PC-9 (cell line): ENCODE measurements at regions not wholly inside any gene's neighbourhood (a gene's known extent, or its start where the extent isn't known, plus 50 kb on each side); places are given as distances from the start of the nearest gene placed in this dataset.

Source experiments
- BruUV-seq: library from RNA; stranded (reverse); fragments of 400-500 nt; replicated peaks from 2 replicates; lab custom pipeline; 2021; lab: Mats Ljungman, UMichigan
- CTCF ChIA-PET: fragments of 300-600 bp; sonication (Branson Sonifier 250); formaldehyde crosslinking; loops from one replicate; lab custom pipeline; 2022; ENCODE audit warnings: antibody characterized with exemption; lab: Charles Lee
- POLR2A ChIA-PET: fragments of 300-600 bp; sonication (Branson Sonifier 250); formaldehyde crosslinking; loops from one replicate; lab custom pipeline; 2022; ENCODE audit warnings: antibody characterized with exemption; ENCODE audit not compliant: unreplicated experiment; lab: Charles Lee
- DNase-seq, 2 experiments: peaks; one replicate each; pipeline versions ENCODE4 v3.0.0 to v3.0.0-alpha.2; 2015 to 2022; ENCODE audit warnings: mixed read lengths in 1 of 2
- H2AFZ ChIP-seq: fragments of 200-600 bp; sonication (generic); 2 replicates; pipeline ENCODE4 v1.8.1; 2017; ENCODE audit warnings: antibody characterized with exemption
- H3F3A ChIP-seq: fragments of 200-600 bp; sonication (generic); 2 replicates; pipeline ENCODE4 v1.8.1; 2017; ENCODE audit warnings: antibody characterized with exemption, mild to moderate bottlenecking, low read depth; ENCODE audit not compliant: insufficient read depth
- H3K27ac ChIP-seq: fragments of 200-600 bp; sonication (generic); 2 replicates; pipeline ENCODE4 v1.6.1; 2016; ENCODE audit warnings: mixed run types
- H3K27me3 ChIP-seq: fragments of 200-600 bp; sonication (generic); 2 replicates; pipeline ENCODE4 v1.6.1; 2016; ENCODE audit warnings: low read depth, mixed run types; ENCODE audit not compliant: insufficient read depth
- H3K36me3 ChIP-seq: fragments of 200-600 bp; sonication (generic); 2 replicates; pipeline ENCODE4 v1.6.1; 2016; ENCODE audit warnings: low read depth, mixed run types
- H3K4me1 ChIP-seq: fragments of 200-600 bp; sonication (generic); replicated peaks from 2 replicates; pipeline ENCODE4 v1.6.1; 2016; ENCODE audit warnings: mixed run types; ENCODE audit not compliant: insufficient read depth
- H3K4me2 ChIP-seq: fragments of 200-600 bp; sonication (generic); 2 replicates; pipeline ENCODE4 v1.6.1; 2017; ENCODE audit warnings: mixed run types
- H3K4me3 ChIP-seq: fragments of 200-600 bp; sonication (generic); 2 replicates; pipeline ENCODE4 v1.6.1; 2016; ENCODE audit warnings: mixed run types
- H3K79me2 ChIP-seq: fragments of 200-600 bp; sonication (generic); 2 replicates; pipeline ENCODE4 v1.6.1; 2017; ENCODE audit warnings: low read depth, mixed run types
- H3K9me2 ChIP-seq: fragments of 200-600 bp; sonication (generic); 2 replicates; pipeline ENCODE4 v1.8.1; 2017; ENCODE audit warnings: mild to moderate bottlenecking; ENCODE audit not compliant: insufficient read depth
- H3K9me3 ChIP-seq: fragments of 200-600 bp; sonication (generic); 2 replicates; pipeline ENCODE4 v1.8.1; 2016; ENCODE audit warnings: low read depth; ENCODE audit not compliant: insufficient read depth
- H4K20me1 ChIP-seq: fragments of 200-600 bp; sonication (generic); 2 replicates; pipeline ENCODE4 v1.8.1; 2017; ENCODE audit not compliant: insufficient read depth
- CTCF ChIP-seq: fragments of 200-600 bp; sonication (generic); conservative IDR thresholded peaks from 2 replicates; pipeline ENCODE4 v1.6.1; 2017; ENCODE audit warnings: mixed run types, antibody characterized with exemption, mild to moderate bottlenecking, moderate library complexity
- EZH2 ChIP-seq: fragments of 200-600 bp; sonication (generic); IDR thresholded peaks from 2 replicates; pipeline ENCODE4 v1.8.0; 2017; ENCODE audit warnings: antibody characterized with exemption, low read depth
- intact Hi-C: fragments of 100-400 bp; cut with micrococcal nuclease; formaldehyde crosslinking; loops from one replicate; pipeline ENCODE4 v1.10.0; 2022; ENCODE audit not compliant: unreplicated experiment

GRCh38 chr5:5658889-5659465 is 236.5 kb downstream of the ICE1 start:
- Histone ChIP-seq H2AFZ (no peak overlapping the region), H3K4me1 (no peaks in the 10 kb centered on the region), H3K4me2 (no peak overlapping the region), H3K36me3 (no peaks in the 10 kb centered on the region), H3K27me3 (peaks cover 32% of the 10 kb centered on the region), H4K20me1 (no peaks in the 10 kb centered on the region), H3K79me2 (no peaks in the 10 kb centered on the region), H3F3A (no peaks in the 10 kb centered on the region), H3K9me2 (no peaks in the 10 kb centered on the region), H3K27ac (no peak overlapping the region), H3K4me3 (no peak overlapping the region), H3K9me3 (no peaks in the 10 kb centered on the region)
- DNase-seq: no peak
- no peak for TF ChIP-seq EZH2
- TF ChIP-seq CTCF: no peak
- intact Hi-C loops: no loop called here
- ChIA-PET POLR2A (no interaction called here), CTCF (no interaction called here)
- no TSS peak for BruUV-seq

GRCh38 chr5:5658226-5658625 is 235.7 kb downstream of the ICE1 start:
- no peak overlapping the region for H3K4me2 ChIP-seq
- no peaks in the 10 kb centered on the region for H3K9me3 ChIP-seq
- no peaks in the 10 kb centered on the region for H3F3A ChIP-seq
- H3K9me2 ChIP-seq: no peaks in the 10 kb centered on the region
- no peak overlapping the region for H2AFZ ChIP-seq
- H3K4me3 ChIP-seq: no peak overlapping the region
- ChIA-PET POLR2A (no interaction called here), CTCF (no interaction called here)
- BruUV-seq: no TSS peak
- no peaks in the 10 kb centered on the region for H3K36me3 ChIP-seq
- no peak for TF ChIP-seq CTCF
- no peak for TF ChIP-seq EZH2
- intact Hi-C loops: no loop called here
- no peaks in the 10 kb centered on the region for H4K20me1 ChIP-seq
- no peak overlapping the region for H3K27ac ChIP-seq
- no peak for DNase-seq
- no peaks in the 10 kb centered on the region for H3K4me1 ChIP-seq
- H3K79me2 ChIP-seq: no peaks in the 10 kb centered on the region
- peaks cover 37% of the 10 kb centered on the region for H3K27me3 ChIP-seq

GRCh38 chr5:5652181-5652580 is 229.7 kb downstream of the ICE1 start:
- intact Hi-C loops: no loop called here
- H2AFZ ChIP-seq: no peak overlapping the region

More at GRCh38 chr5:5652181-5652580, 229.7 kb downstream of the ICE1 start:
- POLR2A ChIA-PET: no interaction called here
- no peaks in the 10 kb centered on the region for H3K79me2 ChIP-seq
- CTCF ChIA-PET: no interaction called here
- H3K4me2 ChIP-seq: no peak overlapping the region
- TF ChIP-seq EZH2 (no peak), CTCF (no peak)
- no peaks in the 10 kb centered on the region for H3K36me3 ChIP-seq
- DNase-seq: no peak
- peaks cover 75% of the 10 kb centered on the region for H3K27me3 ChIP-seq
- no peaks in the 10 kb centered on the region for H3K9me3 ChIP-seq
- no TSS peak for BruUV-seq
- H3K27ac ChIP-seq: no peak overlapping the region
- no peaks in the 10 kb centered on the region for H3K4me1 ChIP-seq
- H3F3A ChIP-seq: no peaks in the 10 kb centered on the region
- no peaks in the 10 kb centered on the region for H3K9me2 ChIP-seq
- no peak overlapping the region for H3K4me3 ChIP-seq
- no peaks in the 10 kb centered on the region for H4K20me1 ChIP-seq
